Sciatic nerve (tissue), 2 donors: ENCODE measurements at regions not wholly inside any gene's neighbourhood (a gene's known extent, or its start where the extent isn't known, plus 50 kb on each side); places are given as distances from the start of the nearest gene placed in this dataset.
A peak's percentile ranks its signal among the peaks of the same experiment; 100 is the strongest.

Experiments used
- ATAC-seq: fragments of 200-7000 bp; cut with Tn5 transposase; one replicate; pipeline ENCODE4 v1.9.1; 2020; ENCODE audit warnings: mild to moderate bottlenecking, moderate library complexity
- DNase-seq: peaks from one replicate; pipeline ENCODE4 v3.0.0-alpha.2; 2020; ENCODE audit warnings: low spot score
- intact Hi-C: fragments of 100-400 bp; cut with DNase I; formaldehyde crosslinking; loops from one replicate; pipeline ENCODE4 v1.14.2; 2022
- donor health status: DM: no; HTN: no; CAD: no.
- donor health status: DM: no; HTN: no; CAD: no.

DNA sequence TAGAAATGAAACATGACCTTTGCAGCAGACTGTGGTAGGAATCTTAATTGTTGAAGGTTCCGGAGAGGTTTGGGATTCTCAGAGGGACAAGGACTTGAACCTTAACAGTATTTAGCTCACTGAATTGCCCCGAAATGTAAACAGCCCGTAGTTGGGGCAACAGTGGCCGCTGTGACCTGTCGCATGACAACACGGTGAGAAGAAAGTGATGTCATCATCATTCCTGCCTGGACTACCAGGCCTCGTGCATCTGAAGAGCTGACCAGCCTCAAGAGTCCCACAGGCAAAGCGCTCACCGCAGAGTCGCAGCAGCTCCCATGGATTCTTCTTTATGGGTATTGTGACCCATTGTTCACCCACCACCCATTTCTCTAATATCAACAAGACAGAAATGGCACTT lies 250.6 kb downstream of the KLF6 start:
- intact Hi-C loops, result no loop called here
- DNase-seq (no peak), ATAC-seq (no peak)

DNA sequence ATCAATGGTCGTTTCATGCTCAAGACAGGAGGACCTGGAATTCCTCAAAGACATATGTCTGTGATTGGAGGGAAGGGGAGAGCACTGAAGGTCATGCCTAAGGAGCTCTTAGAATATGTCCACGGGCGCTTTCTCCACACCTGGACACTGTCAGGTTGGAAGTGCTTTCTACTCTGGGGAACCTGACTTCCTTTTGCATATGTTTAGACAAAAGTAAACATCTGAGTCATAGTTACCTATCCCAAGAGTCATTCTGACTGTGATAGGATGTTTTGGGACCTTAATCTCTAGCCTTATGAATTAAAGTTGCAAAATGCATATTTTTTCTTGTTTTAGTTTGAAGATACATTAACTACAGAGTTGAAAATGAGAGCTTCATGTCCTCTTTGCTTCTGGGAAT lies 251.7 kb downstream of the KLF6 start:
- DNase-seq (no peak), ATAC-seq (no peak)
- intact Hi-C loops, result no loop called here

DNA sequence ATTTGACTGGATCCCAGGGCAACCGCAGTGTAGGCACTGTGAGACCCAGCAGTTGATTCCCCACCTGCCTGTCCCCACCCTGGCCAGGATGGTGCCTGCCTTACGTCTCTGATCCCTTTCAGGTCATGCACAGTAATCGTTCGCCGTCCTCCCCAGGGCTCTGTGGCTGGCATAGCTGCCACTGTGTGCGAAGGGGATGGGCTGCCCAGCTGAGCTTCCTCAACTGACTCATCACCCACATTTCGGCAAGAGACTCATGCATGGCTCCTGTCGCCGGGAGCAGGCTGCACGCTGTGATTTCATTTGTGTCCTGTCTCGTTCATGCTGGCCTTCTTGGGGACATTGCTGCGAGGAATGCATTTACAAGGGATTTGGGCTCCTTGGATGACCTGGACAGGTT lies 252.4 kb downstream of the KLF6 start:
- DNase-seq, result no peak
- no peak for ATAC-seq
- intact Hi-C loops, result no loop called here

DNA sequence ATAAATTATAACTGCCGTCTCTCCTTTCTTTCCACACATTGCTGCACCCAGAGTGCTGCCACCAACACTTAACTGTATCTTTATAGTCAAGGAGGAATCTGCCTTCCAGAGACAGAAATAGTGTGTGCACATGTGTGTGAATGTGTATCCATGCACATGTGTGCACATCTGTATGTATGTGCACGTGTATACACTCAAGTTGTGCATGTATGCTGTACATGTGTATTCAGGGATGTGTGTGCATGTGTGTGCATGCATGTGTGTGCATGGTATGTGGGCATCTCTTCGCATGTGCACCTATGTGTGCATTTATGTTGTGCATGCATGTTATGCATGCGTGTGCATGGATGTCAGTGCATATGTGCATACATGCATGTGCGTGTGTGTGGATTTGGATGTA lies 253.3 kb downstream of the KLF6 start:
- DNase-seq (no peak), ATAC-seq (no peak)
- intact Hi-C loops, result no loop called here

DNA sequence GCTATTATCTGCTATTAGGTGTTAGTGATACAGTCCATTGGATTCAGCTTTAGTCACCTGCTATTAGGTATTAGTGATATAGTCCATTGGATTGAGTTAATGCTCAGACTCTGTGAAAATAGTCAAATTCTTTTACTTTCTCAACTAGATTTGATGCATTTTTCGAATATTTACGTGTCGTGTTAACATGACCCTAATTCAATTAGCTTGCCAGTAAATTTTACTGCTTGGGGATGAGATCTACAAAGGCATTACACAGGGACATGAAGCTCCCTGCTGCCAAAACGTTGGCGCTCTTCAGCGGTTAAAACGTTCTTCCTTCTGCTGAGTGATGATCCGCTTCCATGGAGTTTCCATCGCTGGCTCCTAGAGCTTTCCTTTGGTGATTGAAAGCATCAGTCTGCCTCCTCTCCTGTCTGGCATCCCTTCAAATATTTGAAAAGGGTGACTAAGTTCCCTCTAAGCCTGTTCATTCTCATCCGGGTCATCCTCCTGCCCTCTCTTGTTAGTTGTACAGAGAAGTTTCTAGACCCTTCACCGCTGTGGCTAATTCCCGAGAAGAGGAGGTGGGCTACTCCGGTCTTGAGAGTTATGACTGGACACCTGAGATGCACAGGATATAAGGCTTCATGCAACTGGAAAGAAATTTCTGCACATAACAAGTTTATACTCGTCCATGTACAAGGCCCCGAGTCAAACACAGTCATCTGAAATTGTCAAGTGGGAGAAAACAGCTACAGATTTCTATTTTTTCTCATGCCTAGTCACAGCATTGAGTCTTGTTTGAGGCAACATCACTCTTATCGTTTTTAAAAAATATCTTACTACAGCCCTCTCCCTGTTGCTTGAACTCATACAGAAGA lies 254.0 kb downstream of the KLF6 start:
- no peak for ATAC-seq
- DNase-seq, result no peak
- intact Hi-C loops, result no loop called here

DNA sequence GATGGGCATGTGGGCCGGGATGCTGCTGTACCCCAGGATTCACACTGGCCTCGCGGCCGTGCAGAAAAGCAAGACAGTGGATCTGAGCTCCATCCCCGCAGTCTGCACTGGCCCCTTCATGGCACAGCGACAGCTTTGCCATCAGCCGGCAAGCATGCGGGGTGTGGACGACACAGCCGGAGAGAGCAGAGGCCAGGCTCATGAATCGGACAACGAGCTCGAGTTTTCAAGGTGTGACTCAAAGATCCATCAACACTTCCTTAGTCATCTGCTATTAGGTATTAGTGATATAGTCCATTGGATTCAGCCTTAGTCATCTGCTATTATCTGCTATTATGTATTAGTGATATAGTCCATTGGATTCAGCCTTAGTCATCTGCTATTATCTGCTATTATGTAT lies 254.7 kb downstream of the KLF6 start:
- no peak for ATAC-seq
- intact Hi-C loops, result no loop called here
- no peak for DNase-seq

DNA sequence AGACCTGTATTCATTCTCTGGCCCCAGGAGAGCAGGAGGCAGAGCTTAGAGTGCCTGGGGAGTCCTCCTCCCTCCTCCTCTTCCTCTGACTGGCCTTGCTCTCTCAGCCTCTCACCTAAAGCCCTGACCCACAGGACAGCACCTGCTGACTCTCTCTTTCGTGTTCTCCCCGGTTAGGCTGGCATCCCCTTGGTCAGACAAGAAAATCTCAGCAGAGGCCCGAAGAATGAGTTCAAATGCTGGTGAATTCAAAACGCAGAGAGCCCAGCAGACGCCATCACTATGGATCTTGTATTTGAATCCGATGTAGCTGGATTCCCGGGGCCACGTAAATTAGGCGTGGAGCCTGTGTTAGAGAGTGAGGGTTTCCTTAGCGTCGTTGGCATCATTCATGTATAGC lies 255.3 kb downstream of the KLF6 start:
- DNase-seq, result no peak
- no peak for ATAC-seq
- intact Hi-C loops, result no loop called here

DNA sequence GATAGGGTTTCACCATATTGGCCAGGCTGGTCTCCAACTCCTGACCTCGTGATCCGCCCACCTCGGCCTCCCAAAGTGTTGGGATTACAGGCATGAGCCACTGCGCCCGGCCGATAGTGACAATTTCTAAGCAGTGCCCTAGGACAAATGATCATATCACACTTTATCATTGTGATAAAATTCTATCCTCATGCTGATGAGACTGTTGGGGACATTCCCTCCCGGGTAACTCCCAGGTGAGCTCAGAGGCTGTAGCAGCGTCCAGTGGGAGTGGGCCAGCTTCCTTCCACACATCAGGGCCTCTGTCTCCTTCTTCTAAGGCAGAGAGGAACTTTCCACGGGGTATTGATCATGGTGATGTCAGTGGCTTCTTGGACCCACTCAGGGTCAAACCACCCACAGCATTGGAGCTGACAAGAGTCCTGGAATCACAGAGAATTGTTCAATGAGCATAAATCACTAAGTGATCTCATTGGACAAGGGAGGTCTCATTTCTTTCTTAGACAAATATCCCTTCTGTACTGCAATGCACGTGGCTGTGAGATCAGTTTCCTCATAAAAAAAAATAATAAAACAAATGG lies 256.1 kb downstream of the KLF6 start:
- no peak for DNase-seq
- intact Hi-C loops, result no loop called here
- no peak for ATAC-seq

DNA sequence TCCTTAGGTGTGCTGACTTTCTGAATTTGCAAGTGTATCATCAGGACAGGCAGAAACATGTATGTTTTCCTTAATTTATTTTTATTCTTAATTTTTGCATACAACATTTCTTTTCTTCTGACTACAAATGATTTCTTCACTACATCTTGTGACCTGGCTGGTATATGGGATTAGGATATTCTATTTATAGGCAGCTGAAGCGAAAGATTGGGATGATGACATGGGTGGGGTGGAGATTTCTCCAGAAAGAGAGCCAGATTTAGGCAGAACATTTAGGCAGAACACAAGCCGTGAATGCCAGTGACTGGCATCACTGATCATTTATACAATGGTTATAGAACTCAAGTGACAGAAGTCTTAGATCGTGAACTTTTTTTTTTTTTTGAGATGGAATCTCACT lies 256.7 kb downstream of the KLF6 start:
- ATAC-seq (peak; percentile 25), DNase-seq (no peak)
- intact Hi-C loops, result no loop called here

DNA sequence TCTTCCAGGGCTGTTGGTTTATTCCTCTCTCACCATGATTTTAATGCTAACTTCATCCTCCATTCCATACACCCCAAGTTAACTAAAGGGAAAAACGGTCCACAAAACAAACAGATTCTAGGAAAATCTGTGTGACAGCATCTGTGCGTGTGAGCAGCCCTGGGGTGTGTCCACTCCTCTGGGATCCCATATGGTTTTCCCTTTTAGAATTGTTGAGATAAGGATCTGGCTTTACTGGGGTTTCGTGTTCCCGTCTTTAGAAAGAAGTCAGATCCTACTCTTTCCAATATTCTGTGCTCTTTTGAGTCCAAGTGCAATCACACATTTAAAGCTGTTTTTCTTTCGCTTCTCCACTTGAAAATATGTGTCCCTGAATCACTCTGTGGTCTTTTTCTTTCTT lies 257.1 kb downstream of the KLF6 start:
- intact Hi-C loops, result no loop called here
- DNase-seq (no peak), ATAC-seq (peak; percentile 45)

DNA sequence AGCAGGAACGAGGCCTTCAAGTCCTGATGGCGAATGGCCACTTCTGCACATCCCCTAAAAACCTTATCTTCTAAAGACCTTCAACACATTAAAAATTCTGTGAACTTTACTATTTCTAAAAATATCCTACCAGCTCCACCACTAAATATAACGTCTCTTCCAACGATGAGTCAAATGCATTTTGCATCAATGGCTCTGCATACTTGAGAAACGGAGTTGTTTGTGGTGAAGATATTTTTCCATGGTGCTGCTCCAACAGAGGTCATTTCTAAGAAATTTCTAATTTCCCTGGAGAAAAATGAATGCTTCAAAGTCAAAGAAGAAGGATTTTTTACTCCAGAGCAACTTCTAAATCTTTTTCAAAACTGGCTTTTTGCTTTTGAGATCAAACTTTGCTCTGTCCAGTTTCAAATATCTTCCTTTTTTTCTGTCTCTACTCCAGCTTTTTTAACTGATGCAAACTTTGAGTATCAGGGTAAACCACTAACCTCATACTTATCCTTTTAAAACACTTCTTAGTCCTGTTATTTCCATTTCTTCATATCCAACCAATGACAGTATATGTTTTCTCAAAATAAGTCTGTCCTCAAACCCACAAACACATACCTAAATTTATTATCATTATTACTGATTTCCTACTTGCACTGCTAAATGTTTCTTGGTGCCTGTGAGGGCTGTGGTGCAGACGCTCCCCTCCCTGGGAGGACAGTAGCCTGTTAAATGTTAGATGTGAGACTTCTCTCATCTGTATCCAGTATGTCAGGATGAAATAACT lies 258.1 kb downstream of the KLF6 start:
- ATAC-seq (peak; percentile 91), DNase-seq (no peak)

DNA sequence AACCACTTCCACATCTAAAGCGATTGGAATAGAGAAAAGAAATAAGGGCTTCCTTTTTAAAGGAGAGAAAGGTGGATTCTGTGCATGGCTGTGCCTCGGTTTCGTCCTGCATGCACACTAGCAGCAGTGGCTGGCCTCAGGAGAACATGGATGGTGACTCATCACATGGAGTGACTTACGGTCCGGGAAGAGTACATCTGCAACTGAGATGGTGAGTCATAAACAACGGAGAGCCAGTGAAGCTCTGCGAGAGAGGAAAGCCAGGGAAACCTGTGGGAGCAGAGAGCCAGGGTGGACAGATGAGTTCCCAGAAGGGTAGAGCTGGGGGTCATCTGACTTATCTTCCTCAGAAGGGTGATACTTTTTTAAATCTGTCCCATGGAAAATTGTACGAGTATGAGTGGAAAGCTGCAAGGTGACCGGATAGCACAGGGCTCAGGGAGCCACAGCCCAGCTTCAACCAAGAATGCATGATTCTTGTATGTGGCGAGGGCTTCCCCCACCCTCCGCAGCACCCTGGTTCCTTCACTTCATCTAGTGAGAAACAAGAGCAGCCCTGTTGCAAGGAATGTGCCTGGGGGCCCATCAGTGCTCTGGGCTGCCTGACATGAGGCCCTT lies 259.1 kb downstream of the KLF6 start:
- DNase-seq, result no peak
- intact Hi-C loops, result no loop called here
- ATAC-seq, result peak; percentile 43

More for the DNA sequence above, 258.1 kb downstream of the KLF6 start:
- intact Hi-C loops, result no loop called here

DNA sequence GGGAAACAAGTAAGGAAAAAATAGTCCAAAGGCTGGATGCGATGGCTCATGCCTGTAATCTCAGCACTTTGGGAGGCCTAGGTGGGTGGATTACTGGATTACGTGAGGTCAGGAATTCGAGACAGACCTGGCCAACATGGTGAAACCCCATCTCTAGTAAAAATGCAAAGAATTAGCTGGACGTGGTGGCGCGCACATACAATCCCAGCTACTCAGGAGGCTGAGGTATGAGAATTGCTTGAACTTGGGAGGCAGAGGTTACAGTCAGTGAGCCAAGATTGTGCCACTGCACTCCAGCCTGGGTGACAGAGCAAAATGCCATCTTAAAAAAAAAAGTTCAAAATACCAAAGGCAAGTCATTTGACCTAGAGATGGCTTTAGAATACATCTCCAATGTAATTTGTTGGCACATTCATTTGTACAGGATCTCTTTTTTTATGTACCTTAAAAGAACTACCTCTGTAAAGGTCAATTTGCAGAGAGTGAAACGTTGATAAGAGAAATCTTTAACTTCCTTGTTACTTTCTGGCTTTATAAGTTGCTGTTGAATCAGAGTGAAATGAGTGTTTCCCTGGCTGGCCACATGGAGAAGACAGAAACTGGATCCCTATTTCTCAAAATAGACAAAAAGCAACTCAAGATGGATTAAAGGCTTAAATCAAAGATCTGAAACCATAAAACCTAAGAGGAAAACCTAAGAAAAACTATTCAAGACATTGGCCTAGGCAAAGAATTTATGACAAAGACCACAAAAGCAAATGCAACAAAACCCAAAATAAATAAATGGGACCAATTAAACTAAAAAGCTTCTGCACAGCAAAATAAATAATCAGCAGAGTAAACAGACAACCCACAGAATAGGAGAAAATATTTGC lies 260.7 kb downstream of the KLF6 start:
- no peak for DNase-seq
- no peak for ATAC-seq
- intact Hi-C loops, result no loop called here

DNA sequence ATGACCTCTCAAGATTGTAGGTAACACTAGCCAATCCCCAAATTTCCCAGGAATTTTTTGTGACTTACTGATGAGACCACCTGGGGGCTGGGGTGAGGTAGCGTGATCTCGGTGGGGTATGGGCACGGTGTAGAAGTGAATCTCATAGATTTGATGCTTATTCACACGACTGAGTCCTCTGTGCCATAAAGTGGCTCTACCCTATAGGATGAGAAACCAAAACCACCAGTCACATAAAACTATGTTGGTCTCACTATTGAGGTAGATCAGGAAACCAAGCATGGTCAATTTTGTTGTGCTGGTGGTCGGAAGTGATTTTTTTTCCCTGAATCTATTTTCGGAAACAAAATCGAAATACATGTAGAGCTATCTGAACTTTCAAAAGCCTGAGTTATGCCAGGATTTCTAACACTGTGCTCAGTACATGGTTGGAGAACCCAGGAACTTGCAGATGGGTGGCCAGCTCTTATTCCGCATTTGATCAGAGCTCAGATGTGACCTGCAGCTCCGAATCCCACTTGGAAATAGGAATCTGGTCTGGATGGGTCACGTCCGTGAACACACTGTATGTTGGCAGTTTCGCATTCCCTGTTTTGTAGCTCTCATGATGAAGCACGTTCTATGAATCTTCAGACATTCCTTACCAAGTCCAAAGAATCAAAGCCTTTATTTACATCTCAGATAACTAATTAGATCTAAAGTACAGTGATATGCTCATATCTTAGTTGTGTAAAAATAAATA lies 261.5 kb downstream of the KLF6 start:
- intact Hi-C loops, result no loop called here
- DNase-seq, result no peak
- no peak for ATAC-seq

DNA sequence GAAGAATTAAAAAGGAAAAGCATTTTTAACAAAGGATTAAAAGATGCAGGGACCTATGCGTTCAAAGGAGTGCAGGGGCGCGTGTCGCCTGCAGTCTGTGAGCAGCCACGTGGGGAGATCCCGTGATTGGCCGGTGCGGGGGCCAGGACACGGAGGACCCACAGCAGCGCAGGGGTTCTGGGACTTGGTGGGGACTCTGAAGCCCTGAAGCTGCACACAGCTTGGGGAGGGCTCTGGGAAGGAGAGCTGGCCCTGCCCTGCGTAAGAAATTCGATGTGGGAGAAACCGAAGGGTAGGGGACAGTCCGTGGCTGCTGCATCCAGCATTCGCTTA lies 268.1 kb downstream of the KLF6 start:
- intact Hi-C loops, result no loop called here
- ATAC-seq, result no peak

DNA sequence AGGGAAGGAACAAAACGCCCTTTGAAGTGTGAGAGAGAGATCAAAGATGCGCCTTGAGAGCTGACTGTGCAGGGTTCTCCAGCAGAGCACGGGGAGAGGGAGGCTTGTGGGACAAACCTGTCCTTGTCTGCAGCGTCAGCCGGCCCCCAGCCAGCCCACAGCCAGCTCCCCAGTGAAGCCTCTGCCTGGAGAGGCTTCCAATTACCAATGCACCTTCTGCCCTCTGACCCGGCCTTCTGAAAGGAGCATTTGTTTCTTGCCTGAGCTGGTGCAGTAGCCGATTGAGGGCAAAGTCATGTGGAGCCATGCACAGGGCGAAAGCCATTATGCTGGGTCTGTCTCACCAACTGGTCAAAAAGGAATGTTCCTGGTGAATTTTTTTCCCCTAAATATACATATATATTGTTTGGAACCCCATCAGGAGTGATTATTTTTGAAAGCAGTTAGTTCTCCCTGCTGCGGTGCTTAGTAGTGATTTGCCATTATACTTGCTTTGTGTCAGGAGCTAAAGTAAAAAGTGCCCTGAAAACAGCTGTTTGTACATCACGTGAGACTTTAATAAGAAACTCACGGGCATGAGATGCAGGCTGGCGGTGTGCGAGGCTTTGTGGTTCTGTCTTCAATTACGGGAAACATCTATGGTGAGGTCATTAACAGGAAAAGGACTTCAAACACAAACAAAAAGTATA lies 268.6 kb downstream of the KLF6 start:
- no peak for ATAC-seq

More for the DNA sequence above, 268.1 kb downstream of the KLF6 start:
- no peak for DNase-seq

DNA sequence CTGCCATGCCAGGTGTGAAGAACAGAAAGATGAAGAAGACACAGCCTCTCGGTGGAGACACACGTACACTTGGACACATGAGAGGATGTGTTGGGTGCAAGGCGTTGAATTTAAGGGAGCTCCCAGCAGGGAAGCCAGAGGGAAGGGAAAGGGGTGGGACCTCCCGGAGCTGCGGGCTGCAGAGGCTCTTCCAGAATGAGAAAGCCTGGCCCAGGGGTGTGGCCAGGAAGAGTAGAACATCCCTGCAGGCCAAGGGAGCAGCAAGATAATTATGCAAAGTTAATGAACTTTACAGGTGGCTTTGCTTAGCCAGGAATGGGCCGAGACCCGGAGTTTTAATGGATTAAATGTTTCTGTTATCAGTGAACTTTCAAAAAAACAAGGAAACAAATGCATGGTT lies 270.3 kb downstream of the KLF6 start:
- intact Hi-C loops, result no loop called here
- ATAC-seq, result no peak
- DNase-seq, result no peak

More for the DNA sequence above, 268.6 kb downstream of the KLF6 start:
- intact Hi-C loops, result no loop called here
- DNase-seq, result no peak

DNA sequence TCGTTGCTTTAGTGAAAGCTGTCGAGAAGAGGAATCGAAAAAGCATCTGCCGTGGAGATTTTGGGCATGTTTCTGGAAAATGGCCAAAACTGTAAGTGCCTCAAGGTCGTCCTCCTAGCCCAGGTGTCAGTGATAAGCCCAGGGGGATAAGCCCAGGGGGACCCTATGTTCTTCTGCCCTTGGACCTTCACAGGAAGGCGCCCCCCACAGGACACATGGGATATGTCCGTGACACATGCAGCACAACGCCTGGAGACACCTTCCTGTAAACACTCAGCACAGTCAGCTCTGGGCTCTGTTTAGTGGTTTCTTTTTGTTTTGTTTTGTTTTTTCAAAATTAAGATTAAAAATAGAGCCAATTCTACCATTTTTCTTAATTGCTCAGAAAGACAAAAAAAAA lies 272.7 kb downstream of the KLF6 start:
- intact Hi-C loops, result no loop called here
- ATAC-seq (no peak), DNase-seq (no peak)
